K562 (cell line): ENCODE measurements at regions not wholly inside any gene's neighbourhood (a gene's known extent, or its start where the extent isn't known, plus 50 kb on each side); places are given as distances from the start of the nearest gene placed in this dataset.

Source experiments
- ATAC-seq: fragments of 200-7000 bp; cut with Tn5 transposase; 3 replicates; pipeline ENCODE4 v1.9.1; 2020; ENCODE audit warnings: moderate library complexity
- BruUV-seq: library from RNA; stranded (reverse); fragments of 400-500 nt; replicated peaks from 2 replicates; lab custom pipeline; 2021; lab: Mats Ljungman, UMichigan
- CTCF ChIA-PET: fragments of 300-600 bp; formaldehyde crosslinking; extraction: SDS; loops from one replicate; lab custom pipeline; 2021; ENCODE audit warnings: low intra/inter-chr PET ratio; lab: Yijun Ruan, JAX
- POLR2A ChIA-PET: fragments of 300-600, 350-650 bp; sonication (Branson Sonifier 250); formaldehyde crosslinking; extraction: SDS; loops from one replicate; lab custom pipeline; 2021; ENCODE audit warnings: antibody characterized with exemption, inconsistent platforms; lab: Yijun Ruan, JAX
- DNase-seq, 4 experiments: peaks; one replicate each; pipeline versions ENCODE4 v3.0.0 to v3.0.0-alpha.2; 2011 to 2018; ENCODE audit warnings: low spot score in 3 of 4, mixed read lengths in 3 of 4; ENCODE audit errors: extremely low read depth in 1 of 4
- FAIRE-seq: peaks from 2 replicates; lab custom pipeline; 2011; peaks lifted over from hg19 to GRCh38; lab: Jason Lieb, UNC
- H2AFZ ChIP-seq: 2 replicates; pipeline ENCODE4 v1.6.0; 2011; ENCODE audit warnings: low read depth, low read length, control low read depth, inconsistent platforms
- H3K27ac ChIP-seq: fragments of 200-600 bp; 3 replicates; pipeline ENCODE4 v1.8.0; 2011; ENCODE audit warnings: low read depth, mild to moderate bottlenecking, control low read depth, inconsistent platforms, low read length, moderate library complexity, mixed read lengths; ENCODE audit errors: extremely low read depth
- H3K27me3 ChIP-seq, 2 experiments: fragments of 300-600 bp in 1 of 2; 2 replicates in 1 of 2; 3 replicates in 1 of 2; pipeline versions ENCODE4 v1.6.0 to v1.8.0; 2011; ENCODE audit warnings: inconsistent platforms in 2 of 2, low read length in 2 of 2, mild to moderate bottlenecking in 1 of 2, mixed read lengths in 1 of 2, moderate library complexity in 1 of 2; ENCODE audit not compliant: control insufficient read depth in 2 of 2, insufficient read depth in 2 of 2
- H3K36me3 ChIP-seq: fragments of 300-600 bp; 3 replicates; pipeline ENCODE4 v1.8.0; 2011; ENCODE audit warnings: mild to moderate bottlenecking, low read length, inconsistent platforms; ENCODE audit not compliant: control insufficient read depth, insufficient read depth
- H3K4me1 ChIP-seq, 2 experiments: fragments of 200-600 bp in 1 of 2; replicated peaks in 1 of 2; 2 replicates in 1 of 2; 3 replicates in 1 of 2; pipeline versions ENCODE4 v1.5.1 to v1.8.0; 2011; ENCODE audit warnings: inconsistent platforms in 2 of 2, low read length in 2 of 2, mild to moderate bottlenecking in 1 of 2, mixed read lengths in 1 of 2, moderate library complexity in 1 of 2; ENCODE audit not compliant: control insufficient read depth in 2 of 2, insufficient read depth in 2 of 2
- H3K4me2 ChIP-seq: 2 replicates; pipeline ENCODE4 v1.6.1; 2011; ENCODE audit warnings: low read length, control low read depth, inconsistent platforms, mixed read lengths; ENCODE audit not compliant: insufficient read depth
- H3K4me3 ChIP-seq: fragments of 200-600 bp; sonication (generic), shearing (Covaris generic); 2 replicates; pipeline ENCODE4 v1.5.1; 2016; ENCODE audit warnings: control low read depth, inconsistent platforms
- H3K79me2 ChIP-seq: fragments of 200-600 bp; 3 replicates; pipeline ENCODE4 v1.8.0; 2011; ENCODE audit warnings: low read length, inconsistent platforms; ENCODE audit not compliant: control insufficient read depth, insufficient read depth
- H3K9ac ChIP-seq, 2 experiments: 2 replicates each; pipeline versions ENCODE4 v1.6.0 to v1.6.1; 2011; ENCODE audit warnings: low read depth in 2 of 2, low read length in 2 of 2, control low read depth in 1 of 2, inconsistent platforms in 1 of 2, mild to moderate bottlenecking in 1 of 2, mixed read lengths in 1 of 2; ENCODE audit not compliant: insufficient read depth in 1 of 2
- H3K9me1 ChIP-seq: one replicate; pipeline ENCODE4 v1.6.0; 2011; ENCODE audit warnings: inconsistent platforms, mild to moderate bottlenecking, low read length, moderate library complexity; ENCODE audit not compliant: control insufficient read depth, insufficient read depth
- H3K9me3 ChIP-seq: replicated peaks from 2 replicates; pipeline ENCODE4 v1.5.1; 2011; ENCODE audit warnings: low read depth, low read length, inconsistent platforms; ENCODE audit not compliant: control insufficient read depth, insufficient read depth
- H4K20me1 ChIP-seq: replicated peaks from 2 replicates; pipeline ENCODE4 v1.6.1; 2011; ENCODE audit warnings: low read length, inconsistent platforms, mixed read lengths; ENCODE audit not compliant: control insufficient read depth, insufficient read depth
- E2F5 ChIP-seq: sonication (generic); formaldehyde crosslinking; IDR thresholded peaks from 2 replicates; pipeline ENCODE4 v1.8.0; 2022; ENCODE audit warnings: mild to moderate bottlenecking, missing genetic modification reagents
- GATAD2A ChIP-seq: fragments of 450-650 bp; IDR thresholded peaks from 2 replicates; pipeline ENCODE4 v1.6.1; 2017
- IRF1 ChIP-seq: sonication (generic); formaldehyde crosslinking; IDR thresholded peaks from 2 replicates; pipeline ENCODE4 v1.8.0; 2022; ENCODE audit warnings: missing genetic modification reagents, mild to moderate bottlenecking, borderline replicate concordance
- POLR2G ChIP-seq: fragments of 200-400 bp; formaldehyde crosslinking; IDR thresholded peaks from 2 replicates; pipeline ENCODE4 v1.6.1; 2017; ENCODE audit warnings: low read depth, mild to moderate bottlenecking, antibody characterized with exemption, low read length, moderate library complexity
- STAG1 ChIP-seq: sonication (generic); formaldehyde crosslinking; IDR thresholded peaks from 2 replicates; pipeline ENCODE4 v1.5.0; 2020; ENCODE audit warnings: missing genetic modification reagents, borderline replicate concordance
- ZNF407 ChIP-seq: fragments of 450-650 bp; IDR thresholded peaks from 2 replicates; pipeline ENCODE4 v1.6.1; 2016; ENCODE audit warnings: low read depth
- WGBS: fragments of 100-300 bp; shearing (Covaris generic); methylation state at CpG from one replicate; pipeline ENCODE4 v1.1.6; 2016; ENCODE audit warnings: low coverage, mixed read lengths; ENCODE audit not compliant: insufficient coverage; ENCODE audit errors: missing lambda C conversion rate; 5-methylcytosine and 5-hydroxymethylcytosine counted together
- in situ Hi-C: fragments of 300-500 bp; cut with MboI; formaldehyde crosslinking; loops from 4 replicates; pipeline ENCODE4 v1.15.0; 2018; ENCODE audit warnings: inconsistent platforms, mixed read lengths
- intact Hi-C: fragments of 100-400 bp; cut with micrococcal nuclease; formaldehyde crosslinking; loops from 2 replicates; pipeline ENCODE4 v1.14.2; 2022

GRCh38 chr4:134078230-134078914, 123.2 kb downstream of the PABPC4L start:
- FAIRE-seq (no peak), DNase-seq (no peak), ATAC-seq (no peak)
- Histone ChIP-seq H3K27ac (no peak overlapping the region), H3K27me3 (no peaks in the 10 kb centered on the region), H3K4me1 (no peaks in the 10 kb centered on the region), H3K79me2 (no peaks in the 10 kb centered on the region), H3K9ac (no peak overlapping the region), H2AFZ (no peak overlapping the region), H3K9me3 (no peaks in the 10 kb centered on the region), H3K36me3 (no peaks in the 10 kb centered on the region), H3K4me3 (no peak overlapping the region), H4K20me1 (no peaks in the 10 kb centered on the region), H3K9me1 (no peaks in the 10 kb centered on the region), H3K4me2 (no peak overlapping the region)
- ChIA-PET POLR2A (no interaction called here), CTCF (interaction anchor here (0.6 kb wide), 1 partner anchor 691 kb away, joined by 3 read pairs; no protein-coding TSS in a partner anchor)
- WGBS: 4% methylated on average over 6 of the region's 11 CpGs
- intact Hi-C loops (no loop called here), in situ Hi-C loops (no loop called here)
- BruUV-seq: no TSS peak
- TF ChIP-seq E2F5 (no peak), GATAD2A (no peak), STAG1 (CRISPR knock-in tag) (no peak), POLR2G (no peak), IRF1 (CRISPR knock-in tag) (no peak), ZNF407 (no peak)
